GM10266 (cell line): ENCODE measurements at regions not wholly inside any gene's neighbourhood (a gene's known extent, or its start where the extent isn't known, plus 50 kb on each side); places are given as distances from the start of the nearest gene placed in this dataset.
"Not testable (repeated sequence)": the region's sequence is repeated elsewhere in the genome, so short reads cannot be mapped to it uniquely, and the experiment has no call there.

Source experiments
- DNase-seq: peaks from one replicate; pipeline ENCODE4 v3.0.0; 2012; ENCODE audit errors: extremely low spot score
- CTCF ChIP-seq: IDR thresholded peaks from 2 replicates; pipeline ENCODE4 v1.5.1; 2012; ENCODE audit warnings: mild to moderate bottlenecking, low read depth; ENCODE audit not compliant: control insufficient read depth, insufficient read depth; ENCODE audit errors: missing control alignments

- DNase-seq, result no peak
- no peak for TF ChIP-seq CTCF
Observed at GRCh38 chr18:10094154-10094553, 180.3 kb downstream of the VAPA start.

- TF ChIP-seq CTCF, result no peak
- DNase-seq, result no peak
Observed at GRCh38 chr18:10094655-10095054, 180.8 kb downstream of the VAPA start.

GRCh38 chr18:10095356-10095755 lies 181.5 kb downstream of the VAPA start:
- TF ChIP-seq CTCF, result no peak
- no peak for DNase-seq

GRCh38 chr18:10099539-10100140 lies 185.8 kb downstream of the VAPA start:
- DNase-seq, result no peak

GRCh38 chr18:10100196-10100595 lies 186.4 kb downstream of the VAPA start:
- no peak for TF ChIP-seq CTCF
- no peak for DNase-seq

More at GRCh38 chr18:10099539-10100140, 185.8 kb downstream of the VAPA start:
- TF ChIP-seq CTCF, result no peak

GRCh38 chr18:10100941-10101701 lies 187.3 kb downstream of the VAPA start:
- DNase-seq, result no peak
- TF ChIP-seq CTCF, result no peak

- TF ChIP-seq CTCF, result no peak
Observed at GRCh38 chr18:10101729-10102128, 187.9 kb downstream of the VAPA start.

GRCh38 chr18:10105118-10105517 lies 191.3 kb downstream of the VAPA start:
- DNase-seq, result not testable (repeated sequence)

More at GRCh38 chr18:10101729-10102128, 187.9 kb downstream of the VAPA start:
- no peak for DNase-seq
